Adrenal gland (tissue), 9 donors: ENCODE measurements at regions not wholly inside any gene's neighbourhood (a gene's known extent, or its start where the extent isn't known, plus 50 kb on each side); places are given as distances from the start of the nearest gene placed in this dataset.
"Not testable (repeated sequence)": the region's sequence is repeated elsewhere in the genome, so short reads cannot be mapped to it uniquely, and the experiment has no call there.

Experiments
- DNase-seq, 7 donors: peaks; one replicate each; pipeline ENCODE4 v3.0.0-alpha.2; 2019 to 2020
- H3K27ac ChIP-seq, 5 donors: fragments of 200-600 bp; sonication (generic) in 4 of 5; 1 replicate in 3 of 5; 2 replicates in 2 of 5; pipeline versions ENCODE4 v1.5.1 to v1.8.0; 2016 to 2020; ENCODE audit warnings: mild to moderate bottlenecking in 1 of 5
- H3K27me3 ChIP-seq: fragments of 200-600 bp; 2 replicates; pipeline ENCODE4 v1.8.0; 2021
- H3K36me3 ChIP-seq, 2 donors: fragments of 200-600 bp; replicated peaks in 1 of 2; 1 replicate in 1 of 2; 2 replicates in 1 of 2; pipeline versions ENCODE4 v1.5.1 to v1.8.0; 2018 to 2022
- H3K4me1 ChIP-seq, 2 donors: fragments of 200-600 bp; replicated peaks in 1 of 2; 1 replicate in 1 of 2; 2 replicates in 1 of 2; pipeline versions ENCODE4 v1.5.1 to v1.8.0; 2018 to 2021
- H3K4me3 ChIP-seq, 4 donors: fragments of 200-600 bp; sonication (generic) in 3 of 4; one replicate each; pipeline ENCODE4 v1.5.1; 2016 to 2018
- H3K9me3 ChIP-seq, 3 donors: fragments of 200-600 bp; sonication (generic) in 1 of 3; replicated peaks in 1 of 3; 1 replicate in 2 of 3; 2 replicates in 1 of 3; pipeline versions ENCODE4 v1.5.1 to v1.8.0; 2016 to 2021
- POLR2A ChIP-seq, 2 donors: fragments of 450-650 bp; IDR thresholded peaks; one replicate each; pipeline ENCODE4 v1.6.1; 2017; ENCODE audit warnings: antibody characterized with exemption in 2 of 2, mild to moderate bottlenecking in 2 of 2, moderate library complexity in 1 of 2
- WGBS, 4 donors: extraction: QIAGEN DNeasy Blood & Tissue Kit in 2 of 4; methylation state at CpG; one replicate each; pipeline versions ENCODE4 v1.1.5 to v1.1.7; 2013 to 2017; 5-methylcytosine and 5-hydroxymethylcytosine counted together
- intact Hi-C, 2 donors: fragments of 100-400 bp; cut with DNase I; formaldehyde crosslinking; loops; one replicate each; pipeline versions ENCODE4 v1.14.1 to v1.15.0; 2022 to 2023
- TF ChIP-seq, protein P1 (sequence below), 6 experiments: fragments of 450-650 bp in 4 of 6; fragments of 200-600 bp in 2 of 6; sonication (generic) in 1 of 6; IDR thresholded peaks; 1 replicate in 5 of 6; 2 replicates in 1 of 6; pipeline versions ENCODE4 v1.5.1 to v1.8.0; 2016 to 2021; ENCODE audit warnings: antibody characterized with exemption in 6 of 6, mild to moderate bottlenecking in 2 of 6, moderate library complexity in 1 of 6
- donor health status: healthy with polysubstance abuse.
- donor health status: Bipolar disorder and iron deficiency.
- donor health status: DM: yes; HTN: yes; CAD: no.
- donor health status: DM: no; HTN: no; CAD: no.
- donor health status: DM: no; HTN: no; CAD: no.

GRCh38 chr3:107911337-107912000, 179.4 kb downstream of the CD47 start:
- no peak overlapping the region for H3K27ac ChIP-seq
- no peak for DNase-seq
- WGBS, 4 donors = 79 to 84% (median 83%) methylated on average over 3 of the region's 3 CpGs
- TF ChIP-seq POLR2A (IDR thresholded peaks at IDR 0.05) = no peak
- TF ChIP-seq, protein P1, sequence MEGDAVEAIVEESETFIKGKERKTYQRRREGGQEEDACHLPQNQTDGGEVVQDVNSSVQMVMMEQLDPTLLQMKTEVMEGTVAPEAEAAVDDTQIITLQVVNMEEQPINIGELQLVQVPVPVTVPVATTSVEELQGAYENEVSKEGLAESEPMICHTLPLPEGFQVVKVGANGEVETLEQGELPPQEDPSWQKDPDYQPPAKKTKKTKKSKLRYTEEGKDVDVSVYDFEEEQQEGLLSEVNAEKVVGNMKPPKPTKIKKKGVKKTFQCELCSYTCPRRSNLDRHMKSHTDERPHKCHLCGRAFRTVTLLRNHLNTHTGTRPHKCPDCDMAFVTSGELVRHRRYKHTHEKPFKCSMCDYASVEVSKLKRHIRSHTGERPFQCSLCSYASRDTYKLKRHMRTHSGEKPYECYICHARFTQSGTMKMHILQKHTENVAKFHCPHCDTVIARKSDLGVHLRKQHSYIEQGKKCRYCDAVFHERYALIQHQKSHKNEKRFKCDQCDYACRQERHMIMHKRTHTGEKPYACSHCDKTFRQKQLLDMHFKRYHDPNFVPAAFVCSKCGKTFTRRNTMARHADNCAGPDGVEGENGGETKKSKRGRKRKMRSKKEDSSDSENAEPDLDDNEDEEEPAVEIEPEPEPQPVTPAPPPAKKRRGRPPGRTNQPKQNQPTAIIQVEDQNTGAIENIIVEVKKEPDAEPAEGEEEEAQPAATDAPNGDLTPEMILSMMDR (IDR thresholded peaks at IDR 0.05) = no peak
- intact Hi-C loops = no loop called here
- H3K4me3 ChIP-seq = no peak overlapping the region
- peaks cover 0 to 14% of the 10 kb centered on the region in 2 donors for H3K4me1 ChIP-seq
- no peaks in the 10 kb centered on the region for H3K27me3 ChIP-seq
- no peaks in the 10 kb centered on the region for H3K36me3 ChIP-seq
- H3K9me3 ChIP-seq = no peaks in the 10 kb centered on the region

- no peak overlapping the region for H3K27ac ChIP-seq
- no peak overlapping the region for H3K4me3 ChIP-seq
- H3K27me3 ChIP-seq = no peaks in the 10 kb centered on the region
- no peaks in the 10 kb centered on the region for H3K9me3 ChIP-seq
- H3K4me1 ChIP-seq = peaks cover 0 to 14% of the 10 kb centered on the region in 2 donors
- TF ChIP-seq POLR2A (IDR thresholded peaks at IDR 0.05) = no peak
- TF ChIP-seq, protein P1 (IDR thresholded peaks at IDR 0.05) = no peak
- H3K36me3 ChIP-seq = no peaks in the 10 kb centered on the region
- DNase-seq = no peak
- 47 to 83% (median 63%) methylated on average over 2 to 4 of the region's 4 CpGs for WGBS, 4 donors
- intact Hi-C loops = no loop called here
Measured at GRCh38 chr3:107910713-107911259, 180.0 kb downstream of the CD47 start.

DNA sequence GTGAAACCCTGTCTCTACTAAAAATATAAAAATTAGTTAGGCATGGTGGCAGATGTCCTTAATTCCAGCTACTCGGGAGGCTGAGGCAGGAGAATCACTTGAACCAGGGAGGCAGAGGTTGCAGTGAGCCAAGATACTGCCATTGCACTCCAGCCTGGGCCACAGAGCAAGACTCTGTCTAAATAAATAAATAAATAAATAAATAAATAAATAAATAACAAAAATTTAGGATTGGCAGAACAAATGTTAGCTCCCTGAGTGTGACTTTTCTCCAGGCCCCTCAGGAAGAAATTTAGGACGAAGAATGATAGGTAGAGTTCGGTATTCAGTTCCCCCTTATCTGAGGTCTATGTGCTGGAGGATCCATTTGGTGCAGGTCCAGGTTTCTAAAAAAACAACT, 181.2 kb downstream of the CD47 start:
- WGBS, 4 donors = 65 to 98% (median 78%) methylated on average over 3 of the region's 3 CpGs
- intact Hi-C loops, H3K4me3 ChIP-seq, DNase-seq, H3K9me3 ChIP-seq, H3K36me3 ChIP-seq, H3K27me3 ChIP-seq: not testable (repeated sequence)
- peak overlapping the region in 2 of 5 donors; percentile 19 to 59 for H3K27ac ChIP-seq
- H3K4me1 ChIP-seq = peaks cover 0 to 14% of the 10 kb centered on the region in 2 donors

GRCh38 chr3:107907996-107908395, 182.8 kb downstream of the CD47 start:
- Histone ChIP-seq H3K4me1 (peaks cover 0 to 14% of the 10 kb centered on the region in 2 donors), H3K4me3 (no peak overlapping the region), H3K27ac (no peak overlapping the region), H3K27me3 (no peaks in the 10 kb centered on the region), H3K9me3 (no peaks in the 10 kb centered on the region), H3K36me3 (no peaks in the 10 kb centered on the region)
- TF ChIP-seq POLR2A (IDR thresholded peaks at IDR 0.05) = no peak
- TF ChIP-seq, protein P1 (IDR thresholded peaks at IDR 0.05) = no peak
- intact Hi-C loops = no loop called here
- DNase-seq = no peak

DNA sequence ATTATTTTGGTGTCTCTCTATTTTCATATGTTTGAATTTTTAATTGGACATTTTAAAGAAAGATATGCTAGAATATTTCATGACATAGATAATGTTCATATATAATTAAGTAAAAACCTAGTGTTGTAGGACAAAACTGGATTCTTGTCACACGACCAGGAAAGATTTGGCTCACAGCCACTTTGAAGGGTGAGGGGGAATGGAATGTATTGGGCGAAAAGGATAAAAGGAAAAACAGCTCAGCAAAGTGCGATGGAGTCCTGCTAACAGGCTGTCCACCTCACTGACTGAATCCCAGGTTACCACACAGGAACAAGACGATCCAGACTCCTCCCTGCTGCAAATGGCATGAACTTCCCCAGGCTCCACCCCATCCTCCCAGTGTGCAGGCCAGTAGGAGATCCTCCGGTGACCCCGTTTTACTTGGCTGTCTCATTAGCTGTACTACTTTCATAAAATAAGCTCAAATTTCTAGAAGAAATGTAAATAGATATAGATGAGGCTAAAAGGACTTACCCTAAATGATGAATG, 186.2 kb downstream of the CD47 start:
- H3K9me3 ChIP-seq = no peaks in the 10 kb centered on the region
- H3K36me3 ChIP-seq = no peaks in the 10 kb centered on the region
- H3K27ac ChIP-seq = no peak overlapping the region
- 54 to 64% (median 57%) methylated on average over 6 of the region's 6 CpGs for WGBS, 4 donors
- intact Hi-C loops = no loop called here
- H3K4me3 ChIP-seq = no peak overlapping the region
- TF ChIP-seq POLR2A (IDR thresholded peaks at IDR 0.05) = no peak
- H3K4me1 ChIP-seq = peaks cover 0 to 14% of the 10 kb centered on the region in 2 donors
- DNase-seq = no peak
- H3K27me3 ChIP-seq = no peaks in the 10 kb centered on the region
